ENCODE measurements at regions not wholly inside any gene's neighbourhood (a gene's known extent, or its start where the extent isn't known, plus 50 kb on each side); places are given as distances from the start of the nearest gene placed in this dataset.

DNA sequence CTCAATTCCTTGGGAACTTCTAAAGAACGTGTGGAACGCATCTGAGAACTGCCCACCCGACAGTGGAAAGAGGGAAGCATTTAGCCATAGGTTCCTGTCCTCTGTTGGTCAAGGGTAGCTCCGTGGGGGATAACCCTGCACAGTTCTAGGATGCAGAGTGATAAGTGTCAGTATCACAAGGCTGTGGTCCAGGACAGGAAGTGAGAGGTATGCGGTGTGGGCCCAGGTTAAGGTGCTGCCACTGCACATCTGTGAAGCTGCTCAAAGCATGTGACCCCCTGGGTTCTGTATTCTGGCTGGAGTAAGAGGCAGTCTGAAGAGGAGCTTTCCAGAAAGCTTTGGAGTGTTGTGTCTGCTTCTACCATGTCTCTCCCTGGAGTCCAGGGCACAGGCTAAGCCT lies 51.7 kb upstream of the HES1 start:
- no peak overlapping the region for H3K9ac ChIP-seq (ENCODE audit: low read depth, low read length)

More for the DNA sequence above, 51.7 kb upstream of the HES1 start:
- Histone ChIP-seq H3K4me3 (ENCODE audit: low read length) (no peak overlapping the region), H3K36me3 (ENCODE audit: insufficient read depth, low read depth, low read length) (no peaks in the 10 kb centered on the region), H3K27me3 (ENCODE audit: insufficient read depth, low read length) (peaks cover 12% of the 10 kb centered on the region), H3K4me1 (ENCODE audit: insufficient read depth, low read length) (peaks cover 21% of the 10 kb centered on the region), H3K27ac (ENCODE audit: low read length) (no peak overlapping the region), H3K9me3 (ENCODE audit: insufficient read depth, low read depth, low read length) (no peaks in the 10 kb centered on the region)
